H9 (cell line): ENCODE measurements at regions not wholly inside any gene's neighbourhood (a gene's known extent, or its start where the extent isn't known, plus 50 kb on each side); places are given as distances from the start of the nearest gene placed in this dataset.

Experiments used
- DNase-seq: peaks from one replicate; pipeline ENCODE4 v3.0.0-alpha.2; 2017
- H2AFZ ChIP-seq: one replicate; pipeline ENCODE4 v1.6.1; 2013; ENCODE audit warnings: mild to moderate bottlenecking, low read length, control low read depth, moderate library complexity
- H2AK5ac ChIP-seq: 2 replicates; pipeline ENCODE4 v1.6.1; 2013; ENCODE audit warnings: low read length, control low read depth, mixed read lengths; ENCODE audit not compliant: insufficient read length
- H2BK120ac ChIP-seq: one replicate; pipeline ENCODE4 v1.6.1; 2013; ENCODE audit warnings: low read depth, mild to moderate bottlenecking, low read length, control low read depth, inconsistent platforms; ENCODE audit not compliant: poor library complexity, severe bottlenecking
- H2BK12ac ChIP-seq: 2 replicates; pipeline ENCODE4 v1.6.1; 2013; ENCODE audit warnings: low read length, control low read depth, mixed read lengths, low read depth; ENCODE audit not compliant: insufficient read length
- H2BK15ac ChIP-seq: 2 replicates; pipeline ENCODE4 v1.6.1; 2013; ENCODE audit warnings: low read depth, low read length, control low read depth
- H2BK20ac ChIP-seq: one replicate; pipeline ENCODE4 v1.6.1; 2013; ENCODE audit warnings: low read depth, mild to moderate bottlenecking, low read length, control low read depth, inconsistent platforms; ENCODE audit not compliant: poor library complexity, severe bottlenecking
- H2BK5ac ChIP-seq: 2 replicates; pipeline ENCODE4 v1.6.1; 2013; ENCODE audit warnings: low read length, control low read depth, mixed read lengths; ENCODE audit not compliant: insufficient read length
- H3K14ac ChIP-seq: 2 replicates; pipeline ENCODE4 v1.6.1; 2013; ENCODE audit warnings: low read length, control low read depth; ENCODE audit not compliant: insufficient read depth
- H3K18ac ChIP-seq: 2 replicates; pipeline ENCODE4 v1.6.1; 2013; ENCODE audit warnings: low read depth, mild to moderate bottlenecking, mixed read lengths, low read length, control low read depth; ENCODE audit not compliant: insufficient read length
- H3K23ac ChIP-seq: 2 replicates; pipeline ENCODE4 v1.6.1; 2013; ENCODE audit warnings: low read length, control low read depth, mixed read lengths, low read depth; ENCODE audit not compliant: insufficient read length
- H3K23me2 ChIP-seq: 2 replicates; pipeline ENCODE4 v1.6.1; 2013; ENCODE audit warnings: low read depth, mild to moderate bottlenecking, mixed read lengths, low read length, control low read depth; ENCODE audit not compliant: insufficient read length, poor library complexity, severe bottlenecking
- H3K27ac ChIP-seq: 2 replicates; pipeline ENCODE4 v1.5.1; 2013; ENCODE audit warnings: low read length, control low read depth, mixed read lengths, low read depth; ENCODE audit not compliant: insufficient read length
- H3K27me3 ChIP-seq: 2 replicates; pipeline ENCODE4 v1.6.1; 2013; ENCODE audit warnings: low read length, control low read depth, inconsistent platforms; ENCODE audit not compliant: insufficient read depth
- H3K4ac ChIP-seq: 2 replicates; pipeline ENCODE4 v1.6.1; 2013; ENCODE audit warnings: low read depth, mild to moderate bottlenecking, control low read depth, inconsistent platforms, low read length, moderate library complexity
- H3K4me1 ChIP-seq: 2 replicates; pipeline ENCODE4 v1.6.1; 2013; ENCODE audit warnings: low read length, control low read depth, inconsistent platforms; ENCODE audit not compliant: insufficient read depth
- H3K4me2 ChIP-seq: 2 replicates; pipeline ENCODE4 v1.6.1; 2013; ENCODE audit warnings: low read length, control low read depth, mixed read lengths; ENCODE audit not compliant: insufficient read length, insufficient read depth
- H3K56ac ChIP-seq: 2 replicates; pipeline ENCODE4 v1.6.1; 2013; ENCODE audit warnings: low read depth, mild to moderate bottlenecking, mixed read lengths, low read length, control low read depth; ENCODE audit not compliant: insufficient read length
- H3K79me1 ChIP-seq: 2 replicates; pipeline ENCODE4 v1.6.1; 2013; ENCODE audit warnings: low read depth, mild to moderate bottlenecking, moderate library complexity, low read length, control low read depth, inconsistent platforms; ENCODE audit not compliant: insufficient read depth, poor library complexity, severe bottlenecking
- H3K79me2 ChIP-seq: 2 replicates; pipeline ENCODE4 v1.6.1; 2013; ENCODE audit warnings: low read length, control low read depth, inconsistent platforms; ENCODE audit not compliant: insufficient read depth
- H3K9ac ChIP-seq: 2 replicates; pipeline ENCODE4 v1.6.1; 2013; ENCODE audit warnings: low read length, control low read depth, mixed read lengths; ENCODE audit not compliant: insufficient read length; ENCODE audit errors: extremely low read depth
- H3K9me3 ChIP-seq: one replicate; pipeline ENCODE4 v1.6.1; 2013; ENCODE audit warnings: low read depth, low read length, inconsistent platforms; ENCODE audit not compliant: control insufficient read depth
- H3T11ph ChIP-seq: one replicate; pipeline ENCODE4 v1.6.1; 2013; ENCODE audit warnings: mild to moderate bottlenecking, low read length, control low read depth, inconsistent platforms
- H4K20me1 ChIP-seq: one replicate; pipeline ENCODE4 v1.6.1; 2013; ENCODE audit not compliant: control insufficient read depth, insufficient read length, insufficient read depth
- H4K5ac ChIP-seq: 2 replicates; pipeline ENCODE4 v1.6.1; 2013; ENCODE audit warnings: low read depth, mild to moderate bottlenecking, mixed read lengths, low read length, control low read depth; ENCODE audit not compliant: insufficient read length
- H4K8ac ChIP-seq: replicated peaks from 2 replicates; pipeline ENCODE4 v1.6.1; 2013; ENCODE audit warnings: low read length, control low read depth, mixed read lengths, low read depth; ENCODE audit not compliant: insufficient read length
- H4K91ac ChIP-seq: 2 replicates; pipeline ENCODE4 v1.6.1; 2013; ENCODE audit warnings: low read depth, mild to moderate bottlenecking, moderate library complexity, mixed read lengths, low read length, control low read depth; ENCODE audit not compliant: insufficient read length
- H3K27ac Mint-ChIP-seq, 3 experiments: 2 replicates in 2 of 3; 3 replicates in 1 of 3; pipeline ENCODE4 v1.8.0; 2020 to 2021; ENCODE audit warnings: mixed read lengths in 3 of 3, mild to moderate bottlenecking in 1 of 3, moderate library complexity in 1 of 3
- H3K27me3 Mint-ChIP-seq: 2 replicates; pipeline ENCODE4 v1.8.0; 2021; ENCODE audit warnings: low read depth, mild to moderate bottlenecking, moderate library complexity, mixed read lengths
- H3K36me3 Mint-ChIP-seq, 3 experiments: 2 replicates in 2 of 3; 3 replicates in 1 of 3; pipeline ENCODE4 v1.8.0; 2020 to 2021; ENCODE audit warnings: low read depth in 3 of 3, mixed read lengths in 3 of 3; ENCODE audit not compliant: insufficient read depth in 1 of 3
- H3K4me1 Mint-ChIP-seq, 2 experiments: 2 replicates each; pipeline ENCODE4 v1.8.0; 2020; ENCODE audit warnings: mixed read lengths in 2 of 2
- H3K4me3 Mint-ChIP-seq, 2 experiments: 2 replicates in 1 of 2; 3 replicates in 1 of 2; pipeline ENCODE4 v1.8.0; 2020 to 2021; ENCODE audit warnings: mild to moderate bottlenecking in 2 of 2, mixed read lengths in 2 of 2, moderate library complexity in 1 of 2
- H3K9me3 Mint-ChIP-seq, 2 experiments: 2 replicates in 1 of 2; 3 replicates in 1 of 2; pipeline ENCODE4 v1.8.0; 2020; ENCODE audit warnings: mild to moderate bottlenecking in 2 of 2, mixed read lengths in 2 of 2, moderate library complexity in 1 of 2
- CTCF ChIP-seq: fragments of 200-600 bp; sonication (generic); conservative IDR thresholded peaks from 3 replicates; pipeline ENCODE4 v1.8.0; 2021; ENCODE audit warnings: antibody characterized with exemption, mild to moderate bottlenecking
- WGBS: extraction: QIAGEN DNeasy Blood & Tissue Kit; methylation state at CpG from one replicate; pipeline ENCODE4 v1.1.7; 2013; ENCODE audit warnings: missing lambda C conversion rate, low lambda C conversion rate, mixed read lengths; ENCODE audit not compliant: insufficient read length; ENCODE audit errors: extremely low coverage; 5-methylcytosine and 5-hydroxymethylcytosine counted together

- H3T11ph ChIP-seq = no peak overlapping the region
- H4K20me1 ChIP-seq = no peaks in the 10 kb centered on the region
- no peak overlapping the region for H2AK5ac ChIP-seq
- no peak overlapping the region for H4K91ac ChIP-seq
- H2BK12ac ChIP-seq = no peak overlapping the region
- no peak overlapping the region for H2AFZ ChIP-seq
- no peak overlapping the region for H3K4me2 ChIP-seq
- H3K36me3 Mint-ChIP-seq = no peaks in the 10 kb centered on the region
- no peaks in the 10 kb centered on the region for H3K79me1 ChIP-seq
- H3K14ac ChIP-seq = no peak overlapping the region
- no peaks in the 10 kb centered on the region for H3K27me3 Mint-ChIP-seq
- H3K23ac ChIP-seq = no peak overlapping the region
- no peak overlapping the region for H2BK120ac ChIP-seq
- H2BK15ac ChIP-seq = no peak overlapping the region
- H4K8ac ChIP-seq = no peak overlapping the region
- no peaks in the 10 kb centered on the region for H3K9me3 ChIP-seq
- no peaks in the 10 kb centered on the region for H3K23me2 ChIP-seq
- H3K9ac ChIP-seq = no peak overlapping the region
- H3K4me1 Mint-ChIP-seq = peaks cover 6% of the 10 kb centered on the region in 2 experiments
- H3K27ac ChIP-seq = no peak overlapping the region
- no peak for DNase-seq
- no peak overlapping the region for H3K56ac ChIP-seq
- no peak overlapping the region for H3K4me3 Mint-ChIP-seq
- no peak overlapping the region for H2BK5ac ChIP-seq
- H3K18ac ChIP-seq = no peak overlapping the region
- H2BK20ac ChIP-seq = no peak overlapping the region
- H3K79me2 ChIP-seq = no peaks in the 10 kb centered on the region
- no peak overlapping the region for H3K27ac Mint-ChIP-seq
- H3K9me3 Mint-ChIP-seq = no peaks in the 10 kb centered on the region
- H3K4me1 ChIP-seq = no peaks in the 10 kb centered on the region
- H3K4ac ChIP-seq = no peak overlapping the region
- TF ChIP-seq CTCF = no peak
- WGBS = no CpG with 5 or more reads among the region's 11 CpGs
- H4K5ac ChIP-seq = no peak overlapping the region
- no peaks in the 10 kb centered on the region for H3K27me3 ChIP-seq
Measured at GRCh38 chr2:67755156-67755882, 307.5 kb downstream of the C1D start.
